ENCODE measurements at regions not wholly inside any gene's neighbourhood (a gene's known extent, or its start where the extent isn't known, plus 50 kb on each side); places are given as distances from the start of the nearest gene placed in this dataset.

DNA sequence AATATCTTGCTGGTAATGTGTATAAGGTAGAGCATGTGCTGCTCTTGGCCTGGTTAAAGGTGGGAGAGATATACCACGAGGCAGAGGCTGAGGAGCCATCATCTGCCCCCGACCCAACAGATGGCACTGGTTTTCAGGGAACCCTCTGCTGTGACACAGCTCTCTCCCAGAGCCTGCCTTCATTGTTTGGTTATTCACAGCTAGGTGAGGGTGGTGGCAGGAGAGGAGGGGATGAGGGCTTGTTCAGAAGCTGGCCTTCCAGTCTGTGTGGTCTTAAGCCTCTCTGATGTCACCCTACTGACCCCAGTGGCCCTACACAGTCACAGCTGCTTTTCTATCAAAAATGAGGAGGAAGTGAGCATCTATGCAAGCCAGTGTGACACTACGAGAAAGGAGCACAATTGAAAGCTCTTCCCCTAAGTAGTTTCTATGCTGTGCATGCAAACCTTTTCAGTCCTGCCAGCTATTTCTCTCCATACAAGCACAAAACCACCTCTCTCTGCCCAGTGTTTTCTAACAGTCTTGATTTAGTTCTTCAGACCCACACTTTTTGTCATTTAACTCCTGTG is 258.4 kb upstream of the AGTR1 start:
- peak; percentile 8 for DNase-seq (ENCODE audit: low read depth)
- H3K4me3 ChIP-seq (ENCODE audit: low read depth, low read length), result no peak overlapping the region
- TF ChIP-seq, protein P1, sequence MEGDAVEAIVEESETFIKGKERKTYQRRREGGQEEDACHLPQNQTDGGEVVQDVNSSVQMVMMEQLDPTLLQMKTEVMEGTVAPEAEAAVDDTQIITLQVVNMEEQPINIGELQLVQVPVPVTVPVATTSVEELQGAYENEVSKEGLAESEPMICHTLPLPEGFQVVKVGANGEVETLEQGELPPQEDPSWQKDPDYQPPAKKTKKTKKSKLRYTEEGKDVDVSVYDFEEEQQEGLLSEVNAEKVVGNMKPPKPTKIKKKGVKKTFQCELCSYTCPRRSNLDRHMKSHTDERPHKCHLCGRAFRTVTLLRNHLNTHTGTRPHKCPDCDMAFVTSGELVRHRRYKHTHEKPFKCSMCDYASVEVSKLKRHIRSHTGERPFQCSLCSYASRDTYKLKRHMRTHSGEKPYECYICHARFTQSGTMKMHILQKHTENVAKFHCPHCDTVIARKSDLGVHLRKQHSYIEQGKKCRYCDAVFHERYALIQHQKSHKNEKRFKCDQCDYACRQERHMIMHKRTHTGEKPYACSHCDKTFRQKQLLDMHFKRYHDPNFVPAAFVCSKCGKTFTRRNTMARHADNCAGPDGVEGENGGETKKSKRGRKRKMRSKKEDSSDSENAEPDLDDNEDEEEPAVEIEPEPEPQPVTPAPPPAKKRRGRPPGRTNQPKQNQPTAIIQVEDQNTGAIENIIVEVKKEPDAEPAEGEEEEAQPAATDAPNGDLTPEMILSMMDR (IDR thresholded peaks at IDR 0.05; ENCODE audit: insufficient read depth, low read depth, low read length, missing control alignments), result no peak

DNA sequence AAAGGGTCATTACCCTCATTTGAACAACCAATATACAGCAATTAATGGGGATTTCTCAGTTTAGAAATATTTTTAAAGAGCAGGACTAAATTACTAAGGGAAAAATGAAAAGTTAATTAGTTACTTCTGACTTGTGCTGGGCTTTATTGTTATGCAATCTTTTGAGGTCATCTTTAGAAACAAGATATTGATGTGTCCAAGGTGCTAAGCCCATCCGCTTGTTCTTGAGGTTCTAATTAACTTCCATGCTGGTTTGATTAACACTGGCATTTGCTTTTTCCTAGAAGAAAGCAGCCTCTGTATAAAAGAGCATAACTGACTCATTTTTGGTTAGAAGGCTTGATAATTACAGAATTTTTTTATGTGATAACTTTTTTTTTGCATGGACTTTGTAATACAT is 256.5 kb upstream of the AGTR1 start:
- TF ChIP-seq, protein P1 (IDR thresholded peaks at IDR 0.05; ENCODE audit: insufficient read depth, low read depth, low read length, missing control alignments), result no peak
- DNase-seq (ENCODE audit: low read depth), result no peak

DNA sequence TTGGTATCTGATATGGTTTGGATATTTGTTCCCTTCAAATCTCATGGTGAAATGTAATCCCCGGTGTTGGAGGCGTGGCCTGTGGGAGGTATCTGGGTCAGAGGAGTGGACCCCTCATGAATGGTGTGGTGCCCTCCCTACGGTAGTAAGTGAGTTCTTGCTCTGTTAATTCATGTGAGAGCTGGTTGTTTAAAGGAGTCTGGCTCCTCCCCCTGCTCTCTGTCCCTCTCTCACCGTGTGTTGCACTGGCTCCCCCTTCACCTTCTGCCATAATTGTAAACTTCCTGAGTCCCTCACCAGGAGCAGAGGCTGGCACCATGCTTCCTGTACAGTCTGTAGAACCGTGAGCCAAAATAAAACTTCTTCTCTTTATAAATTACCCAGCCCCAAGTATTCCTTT is 246.9 kb upstream of the AGTR1 start:
- H3K4me3 ChIP-seq (ENCODE audit: low read depth, low read length), result no peak overlapping the region
- TF ChIP-seq, protein P1 (IDR thresholded peaks at IDR 0.05; ENCODE audit: insufficient read depth, low read depth, low read length, missing control alignments), result no peak
- DNase-seq (ENCODE audit: low read depth), result no peak

More for the DNA sequence above, 256.5 kb upstream of the AGTR1 start:
- no peak overlapping the region for H3K4me3 ChIP-seq (ENCODE audit: low read depth, low read length)

DNA sequence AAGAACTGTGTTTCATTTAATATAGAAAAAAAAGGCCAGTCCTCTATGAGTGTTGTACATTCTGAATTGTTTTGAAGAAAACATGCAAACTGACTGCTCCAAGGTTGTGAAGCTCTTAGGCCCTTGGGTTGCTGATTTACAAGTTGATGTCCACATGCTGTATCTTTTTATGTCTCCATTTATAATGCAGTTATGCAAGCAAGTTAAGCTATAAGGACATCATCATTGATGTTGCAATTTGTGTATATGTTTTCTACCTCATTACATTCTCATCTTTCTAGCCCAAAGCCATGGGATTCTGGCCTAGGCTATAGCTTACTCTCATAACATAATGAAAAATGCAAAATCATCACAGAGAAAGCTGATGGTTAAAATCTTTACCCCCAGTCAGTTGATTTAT is 245.7 kb upstream of the AGTR1 start:
- TF ChIP-seq, protein P1 (IDR thresholded peaks at IDR 0.05; ENCODE audit: insufficient read depth, low read depth, low read length, missing control alignments), result no peak
- DNase-seq (ENCODE audit: low read depth), result no peak
- no peak overlapping the region for H3K4me3 ChIP-seq (ENCODE audit: low read depth, low read length)

DNA sequence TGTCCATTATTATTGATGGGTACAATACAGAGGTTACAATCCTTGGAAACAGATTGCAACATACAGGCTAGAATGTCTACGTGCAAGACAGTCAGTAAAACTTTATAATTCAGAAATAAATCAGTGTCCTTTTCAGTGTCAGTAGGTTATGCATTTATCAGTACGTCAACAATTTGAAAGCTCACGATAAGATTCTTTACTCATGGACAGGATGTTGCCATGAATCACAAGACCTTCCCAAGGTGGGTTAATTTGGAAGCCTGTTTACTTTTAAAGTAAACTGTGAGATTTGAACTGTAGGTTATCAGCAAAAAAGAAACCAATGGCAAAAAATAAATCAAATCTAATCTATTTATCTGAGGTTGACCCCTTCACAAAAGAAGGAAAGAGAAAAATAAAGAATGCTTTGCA is 243.9 kb upstream of the AGTR1 start:
- TF ChIP-seq, protein P1 (IDR thresholded peaks at IDR 0.05; ENCODE audit: insufficient read depth, low read depth, low read length, missing control alignments), result no peak
- H3K4me3 ChIP-seq (ENCODE audit: low read depth, low read length), result no peak overlapping the region
- no peak for DNase-seq (ENCODE audit: low read depth)

DNA sequence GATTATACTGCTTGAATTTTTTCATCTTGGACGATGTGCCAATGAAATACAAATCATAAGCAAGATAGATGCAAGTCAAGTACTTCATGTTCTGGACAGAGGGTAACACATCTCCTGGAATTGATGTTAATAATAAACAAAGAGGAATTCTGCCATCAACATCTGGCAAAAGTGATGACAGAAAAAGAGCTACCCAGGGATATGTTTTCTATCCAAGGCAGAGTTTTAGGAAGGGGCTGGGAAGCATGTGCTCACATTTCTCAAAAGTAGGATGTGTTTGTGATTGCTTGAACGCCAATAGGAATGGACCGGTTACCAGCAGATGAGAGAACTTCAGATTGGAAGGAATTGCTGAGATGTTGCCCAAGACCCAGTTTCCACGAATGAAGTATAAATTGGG is 242.6 kb upstream of the AGTR1 start:
- H3K4me3 ChIP-seq (ENCODE audit: low read depth, low read length), result no peak overlapping the region
- TF ChIP-seq, protein P1 (IDR thresholded peaks at IDR 0.05; ENCODE audit: insufficient read depth, low read depth, low read length, missing control alignments), result no peak
- no peak for DNase-seq (ENCODE audit: low read depth)

DNA sequence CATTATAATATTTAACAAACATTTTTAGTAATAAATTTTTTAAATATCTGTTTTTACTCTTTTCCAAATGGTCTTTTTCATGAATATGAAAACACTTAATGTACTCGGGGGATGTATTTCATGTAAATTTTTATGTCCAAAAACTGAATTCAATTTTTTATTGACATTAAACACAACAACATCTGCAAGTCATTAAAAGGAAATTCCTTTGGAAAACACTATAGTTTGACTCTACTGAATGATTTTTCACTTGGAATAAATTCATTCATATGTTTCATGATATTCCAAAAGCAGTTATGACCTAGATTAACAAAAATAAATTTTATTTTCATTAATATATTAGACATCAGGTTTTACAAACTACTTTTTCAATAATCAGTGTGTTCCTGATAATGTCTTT is 239.8 kb upstream of the AGTR1 start:
- DNase-seq (ENCODE audit: low read depth), result no peak
- TF ChIP-seq, protein P1 (IDR thresholded peaks at IDR 0.05; ENCODE audit: insufficient read depth, low read depth, low read length, missing control alignments), result no peak

More for the DNA sequence above, 239.8 kb upstream of the AGTR1 start:
- no peak overlapping the region for H3K4me3 ChIP-seq (ENCODE audit: low read depth, low read length)

Data from GM12865 (cell line).